Ecto neural progenitor cell (in vitro differentiated cells): ENCODE measurements at regions not wholly inside any gene's neighbourhood (a gene's known extent, or its start where the extent isn't known, plus 50 kb on each side); places are given as distances from the start of the nearest gene placed in this dataset.
"Not testable (repeated sequence)": the region's sequence is repeated elsewhere in the genome, so short reads cannot be mapped to it uniquely, and the experiment has no call there.

Experiments
- DNase-seq: peaks from one replicate; pipeline ENCODE4 v3.0.0-alpha.2; 2018; ENCODE audit warnings: low spot score

DNA sequence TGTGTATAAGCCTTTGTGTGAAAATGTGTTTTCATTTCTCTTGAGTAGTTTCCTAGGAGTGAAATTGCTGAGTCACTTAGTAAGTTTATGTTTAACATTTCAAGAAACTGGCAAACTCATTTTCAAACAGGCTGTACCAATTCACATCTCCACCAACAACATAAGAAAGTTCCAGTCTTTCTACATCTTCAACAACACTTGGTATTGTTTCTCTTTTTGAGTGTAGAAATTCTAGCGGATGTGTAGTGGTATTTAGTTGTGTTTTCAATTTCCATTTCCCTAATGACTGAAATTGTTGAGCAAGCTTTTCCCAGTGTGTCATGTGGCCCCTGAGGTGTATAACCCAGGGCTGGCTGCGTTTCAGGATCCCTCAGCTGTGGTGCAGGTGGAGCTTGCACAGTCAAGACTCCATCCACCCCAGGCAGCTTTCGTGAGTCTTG is 258.5 kb downstream of the PDCD6IP start:
- no peak for DNase-seq

DNA sequence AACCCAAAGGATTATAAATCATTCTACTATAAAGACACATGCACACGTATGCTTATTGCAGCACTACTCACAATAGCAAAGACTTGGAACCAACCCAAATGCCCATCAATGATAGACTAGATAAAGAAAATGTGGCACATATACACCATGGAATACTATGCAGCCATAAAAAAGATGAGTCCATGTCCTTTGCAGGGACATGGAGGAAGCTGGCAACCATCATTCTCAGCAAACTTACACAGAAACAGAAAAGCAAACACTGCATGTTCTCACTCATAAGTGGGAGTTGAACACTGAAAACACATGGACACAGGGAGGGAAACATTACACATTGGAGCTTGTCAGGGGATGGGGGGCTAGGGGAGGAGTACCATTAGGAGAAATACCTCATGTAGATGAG is 262.6 kb downstream of the PDCD6IP start:
- not testable (repeated sequence) for DNase-seq

DNA sequence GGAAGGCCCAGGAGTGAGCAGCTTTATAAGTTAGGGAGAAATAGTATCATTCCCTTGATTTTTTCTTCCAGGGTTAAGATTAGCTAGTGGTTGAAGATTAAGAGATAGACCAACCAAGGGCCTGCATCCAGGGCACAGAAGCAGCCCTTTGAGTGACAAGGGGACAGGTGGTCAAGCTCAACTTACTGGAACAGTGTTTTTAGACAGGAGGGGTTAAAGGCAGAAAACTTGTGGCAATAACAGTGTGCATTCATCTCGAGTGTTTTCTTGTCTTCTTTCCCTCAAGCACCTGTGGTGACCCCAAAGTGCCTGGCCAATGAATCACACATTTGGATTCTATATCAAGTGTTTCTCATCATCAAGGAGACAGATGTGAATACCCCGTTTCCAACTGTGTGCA is 267.5 kb downstream of the PDCD6IP start:
- no peak for DNase-seq

DNA sequence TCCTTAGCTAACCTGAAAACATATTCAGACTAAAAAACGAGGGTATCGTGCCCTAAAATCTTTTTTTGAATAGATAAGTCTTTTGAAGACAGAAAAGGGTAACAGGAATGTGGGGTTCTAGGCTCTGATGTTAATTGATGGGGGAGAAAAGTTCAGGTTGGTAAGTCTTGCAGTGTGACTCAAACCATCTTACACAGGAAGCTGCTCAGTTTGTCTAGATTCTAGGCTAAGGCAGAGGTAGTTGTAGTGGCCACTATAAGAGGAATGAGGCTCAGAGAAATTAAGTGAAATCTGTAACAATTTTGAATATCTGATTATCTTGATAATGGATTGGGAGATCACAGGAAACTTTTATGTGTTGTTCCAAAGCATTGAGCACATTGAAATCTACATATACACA is 267.9 kb downstream of the PDCD6IP start:
- DNase-seq, result no peak

GRCh38 chr3:34066999-34067398 is 268.6 kb downstream of the PDCD6IP start:
- no peak for DNase-seq

- DNase-seq, result no peak
These were observed 269.2 kb downstream of the PDCD6IP start for GRCh38 chr3:34067536-34068051.

DNA sequence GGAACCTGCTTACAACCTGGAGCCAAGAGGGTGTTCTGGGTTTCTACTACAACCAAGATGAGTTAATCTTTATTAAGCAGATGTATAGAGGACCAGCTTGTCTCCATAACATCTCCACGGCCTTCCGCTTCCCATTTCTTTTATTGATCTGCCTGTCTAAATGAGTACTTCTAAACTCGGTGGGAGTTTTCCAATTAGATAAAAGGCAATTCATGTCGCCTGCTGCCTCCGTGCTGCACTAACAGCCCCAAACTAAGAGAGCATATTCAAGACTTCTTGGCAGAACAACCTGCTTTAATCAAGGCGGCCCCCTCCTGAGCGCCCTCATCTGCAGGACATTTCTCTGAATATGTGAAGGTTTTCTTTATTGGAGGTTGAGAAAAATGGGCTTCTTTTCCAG is 270.1 kb downstream of the PDCD6IP start:
- no peak for DNase-seq

DNA sequence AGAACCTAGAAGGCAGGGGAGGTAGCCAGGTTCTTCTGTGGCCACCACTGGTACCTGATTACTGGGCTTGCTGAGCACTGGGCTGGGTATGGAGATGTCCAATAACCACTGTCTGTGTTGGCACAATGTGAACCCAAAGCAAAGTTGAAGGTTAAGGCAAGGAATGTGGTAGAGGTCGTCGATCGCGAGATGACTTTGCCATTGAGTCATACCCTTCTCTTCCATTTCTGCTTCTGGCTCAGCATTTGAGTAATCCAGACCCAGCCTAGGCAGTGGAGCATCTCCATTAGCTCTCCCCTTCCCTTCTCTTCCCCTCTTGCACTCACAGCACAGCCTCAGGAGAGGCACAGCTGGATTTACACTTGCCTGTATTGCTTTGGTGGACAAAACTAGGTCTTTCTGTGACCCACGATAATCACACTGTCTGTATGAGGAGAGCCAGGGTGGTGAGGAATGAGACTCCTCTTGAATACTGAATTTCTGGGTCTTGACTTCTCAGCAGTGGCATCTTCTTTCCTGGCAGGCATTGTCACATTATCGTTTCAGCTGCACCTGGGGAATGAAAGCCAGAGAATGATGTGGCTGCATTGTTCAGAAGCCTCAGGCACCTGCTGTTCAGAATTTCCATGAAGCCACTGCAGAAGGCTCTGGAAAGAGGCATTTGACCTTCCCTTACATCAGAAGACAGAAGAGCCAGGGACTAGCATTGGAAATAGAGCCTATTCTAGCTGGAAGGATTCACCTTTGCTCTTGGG is 272.6 kb downstream of the PDCD6IP start:
- no peak for DNase-seq

DNA sequence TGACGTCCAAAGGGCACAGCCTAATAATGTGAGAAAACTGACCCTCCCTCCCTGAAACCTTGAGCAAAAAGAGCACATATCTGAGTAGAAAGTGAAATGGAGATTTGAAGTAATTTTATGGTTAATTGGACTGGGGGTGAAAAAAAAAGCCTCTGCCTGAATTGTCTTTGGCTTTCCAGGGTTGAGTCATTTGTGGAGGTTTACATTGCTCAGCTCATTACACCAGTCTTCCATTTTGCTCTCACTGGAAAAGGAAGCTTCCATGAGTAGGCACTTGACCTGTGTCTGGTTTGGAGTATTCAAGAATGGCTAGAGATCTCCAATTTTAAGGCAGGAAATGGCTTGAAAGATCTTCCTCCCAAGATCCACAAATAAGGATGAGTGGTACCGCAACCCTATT is 273.9 kb downstream of the PDCD6IP start:
- no peak for DNase-seq

DNA sequence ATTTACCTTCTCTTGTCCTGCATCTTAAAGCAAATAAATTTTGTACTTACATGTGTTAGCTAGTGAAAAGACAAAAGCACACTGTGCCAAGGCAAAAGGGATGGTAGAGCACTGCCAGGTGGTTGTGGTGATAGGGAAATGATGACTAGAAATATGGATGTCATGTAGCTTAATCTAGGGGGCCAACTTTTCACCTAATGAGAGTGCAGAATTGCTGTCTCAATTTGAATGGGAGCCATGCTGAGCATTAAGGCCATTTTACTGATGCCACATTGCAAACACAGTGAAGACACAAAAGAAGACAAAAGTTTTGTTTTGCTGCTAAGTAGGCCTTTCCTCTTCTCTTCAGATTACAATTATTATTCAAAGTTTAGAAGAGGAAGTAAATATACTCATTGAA is 274.7 kb downstream of the PDCD6IP start:
- no peak for DNase-seq

- no peak for DNase-seq
These were observed 275.5 kb downstream of the PDCD6IP start for GRCh38 chr3:34073961-34074360.

DNA sequence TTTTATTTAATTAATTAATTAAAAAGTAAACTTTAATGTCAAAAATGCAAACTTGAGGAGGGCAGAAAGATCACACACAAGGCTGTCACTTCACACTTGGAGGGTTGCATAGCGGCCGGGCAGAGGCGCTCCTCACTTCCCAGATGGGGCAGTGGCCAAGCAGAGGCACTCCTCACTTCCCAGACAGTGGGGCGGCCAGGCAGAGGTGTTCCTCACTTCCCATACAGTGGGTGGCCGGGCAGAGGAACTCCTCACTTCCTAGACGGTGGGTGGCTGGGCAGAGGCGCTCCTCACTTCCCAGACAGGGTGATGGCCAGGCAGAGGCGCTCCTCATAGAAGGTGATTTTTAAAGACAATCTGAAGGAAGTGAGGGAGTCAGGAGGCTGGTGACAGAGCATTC is 277.5 kb downstream of the PDCD6IP start:
- DNase-seq, result no peak

DNA sequence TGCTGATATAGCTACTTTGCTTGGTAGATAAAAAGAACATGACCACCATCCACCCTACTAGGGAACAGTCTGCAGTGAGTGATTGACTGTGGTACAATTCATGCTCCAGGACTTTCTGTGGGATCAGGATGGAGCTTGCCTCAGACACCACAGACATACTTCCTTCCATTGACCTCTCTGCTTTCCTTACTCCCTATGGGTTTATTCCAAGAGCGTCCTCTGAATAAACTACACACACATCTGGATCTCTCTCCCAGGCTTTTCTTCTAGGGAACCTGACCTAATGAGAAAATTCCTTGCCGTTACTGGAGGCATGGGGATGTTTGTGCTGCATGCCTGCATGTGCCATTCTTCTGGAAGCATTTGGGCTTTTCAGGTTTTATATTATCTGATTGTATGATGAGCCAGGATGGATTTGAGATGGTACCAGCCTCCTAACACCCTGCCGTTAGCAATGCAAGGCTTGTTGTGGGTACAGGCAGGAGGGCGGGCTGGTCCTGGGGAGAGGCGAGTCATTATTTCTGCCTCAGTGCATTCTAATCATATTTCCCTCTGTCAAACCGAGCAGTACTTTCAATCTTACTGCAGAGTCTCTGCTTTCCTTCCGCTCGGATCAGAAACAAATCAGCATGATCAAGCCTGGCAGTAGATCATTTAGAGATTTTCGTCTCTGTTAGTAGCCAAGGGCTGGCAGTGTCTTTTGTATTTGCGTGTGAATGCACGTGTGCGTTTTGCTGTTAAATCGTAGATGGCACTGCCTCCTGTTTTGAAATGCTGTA is 279.2 kb downstream of the PDCD6IP start:
- no peak for DNase-seq

GRCh38 chr3:34078418-34078817 is 280.0 kb downstream of the PDCD6IP start:
- DNase-seq, result no peak

GRCh38 chr3:34079849-34080248 is 281.4 kb downstream of the PDCD6IP start:
- not testable (repeated sequence) for DNase-seq

- not testable (repeated sequence) for DNase-seq
These were observed 291.9 kb downstream of the PDCD6IP start for GRCh38 chr3:34090379-34090778.

- DNase-seq, result no peak
These were observed 292.4 kb downstream of the PDCD6IP start for GRCh38 chr3:34090876-34091275.

- not testable (repeated sequence) for DNase-seq
These were observed 295.9 kb downstream of the PDCD6IP start for GRCh38 chr3:34094280-34094679.

DNA sequence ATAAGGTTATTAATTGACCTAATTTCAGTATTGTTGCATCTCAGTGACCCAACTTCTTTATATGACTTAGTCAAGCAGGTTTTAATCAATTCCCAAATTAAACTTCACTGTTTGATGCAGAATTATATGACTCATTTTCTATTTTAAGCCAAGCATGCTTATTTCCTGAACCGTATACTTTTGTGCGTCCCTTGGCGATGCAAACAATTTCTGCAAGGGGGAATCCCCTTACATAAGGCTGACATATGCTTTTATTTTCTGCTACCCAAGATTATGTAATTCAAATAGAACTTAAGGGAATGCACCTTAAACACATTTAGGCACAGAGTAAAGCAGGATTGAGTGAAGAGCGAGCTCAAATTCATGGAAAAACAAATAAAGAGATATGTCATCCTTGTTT is 303.9 kb downstream of the PDCD6IP start:
- DNase-seq, result no peak

DNA sequence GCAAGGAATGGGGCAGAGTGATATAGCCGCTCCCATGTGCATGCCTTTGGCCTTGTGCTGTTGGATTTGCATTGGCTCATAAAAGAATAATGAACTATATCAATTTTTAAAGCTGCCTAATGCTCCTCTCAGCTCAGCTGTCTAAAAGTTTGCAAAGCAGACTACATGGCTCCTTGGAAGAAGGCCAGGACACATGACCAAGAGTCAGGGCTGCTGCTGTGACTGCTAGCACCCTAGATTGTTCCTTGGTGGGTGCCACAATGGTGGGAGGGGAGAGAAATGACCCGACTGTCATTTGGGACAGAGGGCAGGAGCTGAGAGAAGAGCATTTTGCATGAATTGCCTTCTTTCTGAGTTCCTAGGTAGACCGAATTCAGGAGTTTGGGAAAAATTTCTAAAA is 307.9 kb downstream of the PDCD6IP start:
- no peak for DNase-seq

GRCh38 chr3:34106879-34107278 is 308.4 kb downstream of the PDCD6IP start:
- DNase-seq, result peak; percentile 58

DNA sequence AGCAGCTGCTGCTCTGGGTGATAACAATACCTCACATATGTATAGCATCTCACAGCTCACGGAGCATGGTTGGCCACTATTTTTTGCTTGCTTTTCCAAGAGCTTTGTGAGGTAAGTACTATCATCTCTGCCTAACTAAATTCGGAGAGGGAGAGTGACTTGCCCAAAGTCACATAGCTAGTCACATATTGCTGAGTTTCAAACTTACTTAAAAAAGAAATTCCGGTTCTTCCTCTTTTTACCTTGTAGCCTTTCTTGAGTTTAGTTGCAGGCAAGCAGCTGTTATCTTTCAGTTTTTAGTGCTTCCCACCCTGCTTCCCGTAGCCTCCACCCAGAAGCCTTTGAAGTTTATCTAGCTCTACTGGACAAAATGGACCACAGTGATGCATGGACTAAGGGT is 309.2 kb downstream of the PDCD6IP start:
- DNase-seq, result no peak

GRCh38 chr3:34109021-34109420 is 310.6 kb downstream of the PDCD6IP start:
- no peak for DNase-seq
